PC-3 (cell line): ENCODE measurements at regions not wholly inside any gene's neighbourhood (a gene's known extent, or its start where the extent isn't known, plus 50 kb on each side); places are given as distances from the start of the nearest gene placed in this dataset.
A peak's percentile ranks its signal among the peaks of the same experiment; 100 is the strongest.

Experiments used
- ATAC-seq: fragments of 200-7000 bp; cut with Tn5 transposase; 2 replicates; pipeline ENCODE4 v1.9.1; 2020; ENCODE audit warnings: mild to moderate bottlenecking, moderate library complexity
- BruUV-seq: library from RNA; stranded (reverse); fragments of 400-500 nt; replicated peaks from 2 replicates; lab custom pipeline; 2021; lab: Mats Ljungman, UMichigan
- CTCF ChIA-PET: fragments of 300-600 bp; sonication (Branson Sonifier 250); formaldehyde crosslinking; loops from one replicate; lab custom pipeline; 2022; ENCODE audit warnings: antibody characterized with exemption; lab: Charles Lee
- POLR2A ChIA-PET: fragments of 300-600 bp; sonication (Branson Sonifier 250); formaldehyde crosslinking; loops from one replicate; lab custom pipeline; 2022; ENCODE audit warnings: antibody characterized with exemption; ENCODE audit not compliant: unreplicated experiment; lab: Charles Lee
- DNase-seq: peaks from one replicate; pipeline ENCODE4 v3.0.0-alpha.2; 2015
- H2AFZ ChIP-seq: fragments of 300-600 bp; sonication (generic); 2 replicates; pipeline ENCODE4 v1.6.0; 2016; ENCODE audit warnings: antibody characterized with exemption, low read length
- H3F3A ChIP-seq: fragments of 300-600 bp; sonication (generic); one replicate; pipeline ENCODE4 v1.6.0; 2017; ENCODE audit warnings: antibody characterized with exemption, low read length, control low read depth, mild to moderate bottlenecking; ENCODE audit not compliant: unreplicated experiment
- H3K27ac ChIP-seq: fragments of 300-600 bp; sonication (generic); 2 replicates; pipeline ENCODE4 v1.5.1; 2016; ENCODE audit warnings: mild to moderate bottlenecking, low read length
- H3K27me3 ChIP-seq: fragments of 300-600 bp; sonication (generic); 2 replicates; pipeline ENCODE4 v1.6.1; 2016; ENCODE audit warnings: low read length, mixed read lengths
- H3K36me3 ChIP-seq: fragments of 300-600 bp; sonication (generic); 2 replicates; pipeline ENCODE4 v1.6.1; 2016; ENCODE audit warnings: low read depth, mixed run types, low read length, mixed read lengths
- H3K4me1 ChIP-seq: fragments of 300-600 bp; sonication (generic); 2 replicates; pipeline ENCODE4 v1.5.1; 2016; ENCODE audit warnings: low read length; ENCODE audit not compliant: insufficient read depth
- H3K4me2 ChIP-seq: fragments of 300-600 bp; sonication (generic); 2 replicates; pipeline ENCODE4 v1.6.0; 2016; ENCODE audit warnings: low read length
- H3K4me3 ChIP-seq: fragments of 300-600 bp; sonication (generic); 2 replicates; pipeline ENCODE4 v1.5.1; 2016; ENCODE audit warnings: mild to moderate bottlenecking, low read length, mixed read lengths
- H3K79me2 ChIP-seq: fragments of 300-600 bp; sonication (generic); 2 replicates; pipeline ENCODE4 v1.6.1; 2017; ENCODE audit warnings: low read length, mixed read lengths
- H3K9ac ChIP-seq: fragments of 300-600 bp; sonication (generic); 2 replicates; pipeline ENCODE4 v1.6.0; 2016; ENCODE audit warnings: mild to moderate bottlenecking, low read length
- H3K9me2 ChIP-seq: fragments of 300-600 bp; sonication (generic); replicated peaks from 2 replicates; pipeline ENCODE4 v1.6.1; 2016; ENCODE audit warnings: mixed run types, low read length, mixed read lengths
- H3K9me3 ChIP-seq: fragments of 300-600 bp; sonication (generic); 2 replicates; pipeline ENCODE4 v1.6.1; 2016; ENCODE audit warnings: low read length, mixed read lengths
- H4K20me1 ChIP-seq: fragments of 300-600 bp; sonication (generic); 2 replicates; pipeline ENCODE4 v1.6.1; 2016; ENCODE audit warnings: low read length, mixed read lengths
- EZH2 ChIP-seq: fragments of 300-600 bp; sonication (generic); IDR thresholded peaks from one replicate; pipeline ENCODE4 v1.6.1; 2017; ENCODE audit warnings: antibody characterized with exemption, mild to moderate bottlenecking, low read length; ENCODE audit not compliant: unreplicated experiment
- EZH2phosphoT487 ChIP-seq: fragments of 300-600 bp; sonication (generic); IDR thresholded peaks from 2 replicates; pipeline ENCODE4 v1.6.1; 2018; ENCODE audit warnings: mild to moderate bottlenecking, antibody characterized with exemption, low read length, borderline replicate concordance
- intact Hi-C: fragments of 100-400 bp; cut with micrococcal nuclease; formaldehyde crosslinking; loops from 2 replicates; pipeline ENCODE4 v1.9.0; 2023
- TF ChIP-seq, protein P1 (sequence below): fragments of 300-600 bp; sonication (generic); conservative IDR thresholded peaks from 2 replicates; pipeline ENCODE4 v1.5.1; 2017; ENCODE audit warnings: antibody characterized with exemption, low read depth, mild to moderate bottlenecking, low read length

DNA sequence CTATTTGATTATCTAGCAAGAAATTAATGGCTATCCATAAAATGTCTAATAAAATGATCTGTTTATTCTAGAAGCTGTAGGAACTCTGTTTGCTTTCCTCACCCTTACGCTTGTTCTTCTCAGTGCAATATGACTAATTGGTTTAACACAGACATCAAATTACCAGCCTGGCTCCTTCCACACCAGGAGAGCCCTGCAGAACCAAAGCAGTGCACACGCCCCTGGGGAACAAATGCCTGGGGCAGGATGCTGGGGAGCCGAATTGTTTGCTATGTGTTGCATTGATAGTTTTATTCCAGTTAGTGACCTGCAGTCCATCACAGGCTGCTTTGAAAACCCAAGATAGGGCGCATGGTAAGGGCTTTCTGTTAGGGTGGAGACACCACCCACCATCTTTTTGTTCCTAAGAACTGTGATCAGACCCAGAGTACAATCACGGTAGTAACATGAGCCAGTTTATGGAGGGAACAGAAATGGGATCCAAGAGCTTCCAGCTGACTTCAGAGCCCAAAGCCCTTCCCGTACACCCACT, 126.4 kb upstream of the CD93 start:
- Histone ChIP-seq H3K4me3 (no peak overlapping the region), H3K79me2 (no peaks in the 10 kb centered on the region), H3F3A (no peaks in the 10 kb centered on the region), H3K36me3 (no peaks in the 10 kb centered on the region), H3K9me2 (no peaks in the 10 kb centered on the region), H3K9ac (no peak overlapping the region), H4K20me1 (no peaks in the 10 kb centered on the region), H3K4me2 (no peak overlapping the region), H3K9me3 (no peaks in the 10 kb centered on the region), H3K27ac (no peak overlapping the region), H3K27me3 (peaks cover 11% of the 10 kb centered on the region; the same call in 1 of the 2 replicates), H2AFZ (no peak overlapping the region), H3K4me1 (no peaks in the 10 kb centered on the region)
- POLR2A ChIA-PET = no interaction called here
- ATAC-seq (no peak), DNase-seq (peak; percentile 8)
- CTCF ChIA-PET = no interaction called here
- BruUV-seq = no TSS peak
- TF ChIP-seq, protein P1, sequence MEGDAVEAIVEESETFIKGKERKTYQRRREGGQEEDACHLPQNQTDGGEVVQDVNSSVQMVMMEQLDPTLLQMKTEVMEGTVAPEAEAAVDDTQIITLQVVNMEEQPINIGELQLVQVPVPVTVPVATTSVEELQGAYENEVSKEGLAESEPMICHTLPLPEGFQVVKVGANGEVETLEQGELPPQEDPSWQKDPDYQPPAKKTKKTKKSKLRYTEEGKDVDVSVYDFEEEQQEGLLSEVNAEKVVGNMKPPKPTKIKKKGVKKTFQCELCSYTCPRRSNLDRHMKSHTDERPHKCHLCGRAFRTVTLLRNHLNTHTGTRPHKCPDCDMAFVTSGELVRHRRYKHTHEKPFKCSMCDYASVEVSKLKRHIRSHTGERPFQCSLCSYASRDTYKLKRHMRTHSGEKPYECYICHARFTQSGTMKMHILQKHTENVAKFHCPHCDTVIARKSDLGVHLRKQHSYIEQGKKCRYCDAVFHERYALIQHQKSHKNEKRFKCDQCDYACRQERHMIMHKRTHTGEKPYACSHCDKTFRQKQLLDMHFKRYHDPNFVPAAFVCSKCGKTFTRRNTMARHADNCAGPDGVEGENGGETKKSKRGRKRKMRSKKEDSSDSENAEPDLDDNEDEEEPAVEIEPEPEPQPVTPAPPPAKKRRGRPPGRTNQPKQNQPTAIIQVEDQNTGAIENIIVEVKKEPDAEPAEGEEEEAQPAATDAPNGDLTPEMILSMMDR = no peak
- no peak for TF ChIP-seq EZH2phosphoT487
- TF ChIP-seq EZH2 = no peak
- intact Hi-C loops = no loop called here

DNA sequence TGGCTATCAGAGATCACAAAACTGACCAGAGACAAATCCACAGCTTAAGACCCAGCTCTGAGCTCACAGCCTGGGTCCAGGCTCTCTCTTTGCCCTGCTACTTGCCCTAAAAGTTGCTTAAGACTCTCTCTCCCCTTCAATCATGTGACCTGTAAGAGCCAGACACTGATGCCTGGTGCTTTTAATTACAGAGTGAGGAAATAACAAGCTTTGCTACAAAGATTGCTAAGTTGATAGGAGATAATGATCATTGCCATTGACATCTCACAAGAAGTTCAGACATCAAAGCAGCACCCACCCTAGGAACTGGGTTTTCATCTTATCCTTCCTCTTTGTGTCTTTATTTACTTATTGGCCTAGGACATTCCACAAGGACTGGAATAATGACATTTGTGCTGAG, 125.9 kb upstream of the CD93 start:
- H3K9me2 ChIP-seq = no peaks in the 10 kb centered on the region
- no peaks in the 10 kb centered on the region for H3K36me3 ChIP-seq
- no peak for ATAC-seq
- H3K9me3 ChIP-seq = no peaks in the 10 kb centered on the region
- no peak for TF ChIP-seq EZH2
- no peak for TF ChIP-seq EZH2phosphoT487
- TF ChIP-seq, protein P1 = no peak
- no peaks in the 10 kb centered on the region for H3F3A ChIP-seq
- H4K20me1 ChIP-seq = no peaks in the 10 kb centered on the region
- intact Hi-C loops = no loop called here
- H2AFZ ChIP-seq = no peak overlapping the region
- H3K27ac ChIP-seq = no peak overlapping the region
- H3K9ac ChIP-seq = no peak overlapping the region
- H3K4me2 ChIP-seq = no peak overlapping the region
- no peak for DNase-seq
- no peaks in the 10 kb centered on the region for H3K79me2 ChIP-seq
- H3K4me1 ChIP-seq = no peaks in the 10 kb centered on the region
- BruUV-seq = no TSS peak
- peaks cover 11% of the 10 kb centered on the region; the same call in 1 of the 2 replicates for H3K27me3 ChIP-seq
- H3K4me3 ChIP-seq = no peak overlapping the region
- POLR2A ChIA-PET = no interaction called here
- CTCF ChIA-PET = no interaction called here

DNA sequence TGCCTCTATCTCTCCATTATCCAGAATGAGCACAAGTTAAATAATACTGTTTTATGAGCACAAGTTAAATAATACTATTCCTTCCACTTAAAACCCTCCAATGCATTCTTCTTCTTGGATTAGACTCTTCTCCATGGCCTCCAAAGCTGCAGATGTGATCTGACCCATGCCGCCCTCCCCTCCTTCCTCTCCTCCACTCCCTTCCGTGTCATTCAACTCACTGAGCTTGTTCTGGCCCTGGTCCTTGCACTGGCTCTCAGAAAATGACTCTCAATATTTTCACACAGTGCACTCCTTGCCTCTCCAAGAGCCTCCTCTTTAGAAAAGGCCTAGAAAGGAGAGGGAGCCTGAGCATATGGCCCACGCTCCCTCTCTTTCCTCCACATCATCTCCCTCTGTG, 125.0 kb upstream of the CD93 start:
- intact Hi-C loops = no loop called here
- Histone ChIP-seq H3F3A (no peaks in the 10 kb centered on the region), H3K79me2 (no peaks in the 10 kb centered on the region), H3K4me3 (no peak overlapping the region), H3K9me3 (no peaks in the 10 kb centered on the region), H3K9me2 (no peaks in the 10 kb centered on the region), H4K20me1 (no peaks in the 10 kb centered on the region), H3K27me3 (peaks cover 11% of the 10 kb centered on the region; the same call in 1 of the 2 replicates), H2AFZ (no peak overlapping the region), H3K36me3 (no peaks in the 10 kb centered on the region), H3K4me2 (no peak overlapping the region), H3K4me1 (no peaks in the 10 kb centered on the region), H3K9ac (no peak overlapping the region), H3K27ac (no peak overlapping the region)
- BruUV-seq = no TSS peak
- ChIA-PET POLR2A (no interaction called here), CTCF (no interaction called here)
- no peak for ATAC-seq
- no peak for DNase-seq
- TF ChIP-seq, protein P1 = no peak
- no peak for TF ChIP-seq EZH2phosphoT487
- no peak for TF ChIP-seq EZH2
